Fibroblast of skin of right biceps (primary cell): ENCODE measurements at regions not wholly inside any gene's neighbourhood (a gene's known extent, or its start where the extent isn't known, plus 50 kb on each side); places are given as distances from the start of the nearest gene placed in this dataset.
A peak's percentile ranks its signal among the peaks of the same experiment; 100 is the strongest.

ENCODE experiments used
- DNase-seq: peaks from one replicate; pipeline ENCODE4 v3.0.0-alpha.2; 2013

DNA sequence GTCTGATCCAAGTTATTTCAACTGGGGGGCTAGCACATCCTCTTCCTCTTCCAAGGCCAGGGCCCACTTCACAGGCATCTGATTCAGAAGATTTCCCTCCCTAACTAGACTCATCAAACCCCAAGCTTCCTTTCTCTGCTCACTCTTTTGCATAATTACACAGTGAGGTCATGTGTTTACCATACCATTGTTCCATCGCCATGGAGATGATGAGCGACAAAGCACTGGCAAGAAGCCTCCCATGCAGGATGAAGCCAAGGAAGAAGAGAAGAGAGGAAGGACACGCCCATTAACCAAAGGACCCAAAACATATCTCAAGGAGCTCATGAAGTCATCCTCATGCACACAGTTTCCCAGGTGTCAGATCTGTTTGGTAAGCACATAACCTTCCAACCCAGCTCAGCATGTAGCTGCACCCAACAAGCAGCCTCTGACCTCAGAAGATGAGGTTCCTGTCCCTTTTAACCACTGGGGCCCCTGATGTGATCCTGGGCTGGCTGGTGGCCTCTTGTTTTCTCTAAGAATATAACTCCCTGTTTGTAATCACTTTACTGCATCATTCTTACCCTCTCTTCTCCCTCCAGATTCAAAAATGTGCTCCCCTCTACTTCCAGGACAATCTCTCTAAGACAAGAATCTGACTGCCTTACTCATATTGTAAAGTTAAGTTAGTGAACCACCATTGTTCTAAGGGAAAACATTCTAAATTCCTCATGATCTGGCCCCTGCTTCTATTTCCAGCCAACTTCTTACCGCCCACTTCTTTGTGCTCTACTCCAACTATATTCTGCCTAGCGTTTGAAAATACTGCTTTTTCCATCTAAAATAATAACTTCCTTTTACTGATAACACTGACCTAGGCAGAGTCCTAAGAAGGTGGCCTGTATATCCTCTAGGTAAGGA, 190.1 kb downstream of the TTC32 start:
- peak; percentile 98 for DNase-seq

DNA sequence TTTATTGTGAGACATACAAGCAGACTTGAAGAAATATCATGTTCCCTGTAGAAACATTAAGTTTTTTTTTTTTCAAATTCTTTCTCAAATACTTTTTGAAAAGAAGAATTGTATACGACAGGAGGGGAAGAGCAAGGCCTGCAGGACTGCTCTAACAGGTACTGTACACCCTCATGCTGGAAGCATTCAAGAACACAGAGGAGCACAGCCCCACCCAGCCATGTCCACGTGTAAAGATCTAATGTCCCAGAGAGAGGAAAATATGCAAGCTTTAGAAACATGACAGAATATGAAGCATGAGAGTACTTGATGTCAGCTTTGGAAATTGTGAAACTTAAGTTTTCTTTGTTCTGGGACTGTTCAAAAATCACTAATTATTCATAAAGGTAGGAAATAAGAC, 191.6 kb downstream of the TTC32 start:
- DNase-seq, result no peak

DNA sequence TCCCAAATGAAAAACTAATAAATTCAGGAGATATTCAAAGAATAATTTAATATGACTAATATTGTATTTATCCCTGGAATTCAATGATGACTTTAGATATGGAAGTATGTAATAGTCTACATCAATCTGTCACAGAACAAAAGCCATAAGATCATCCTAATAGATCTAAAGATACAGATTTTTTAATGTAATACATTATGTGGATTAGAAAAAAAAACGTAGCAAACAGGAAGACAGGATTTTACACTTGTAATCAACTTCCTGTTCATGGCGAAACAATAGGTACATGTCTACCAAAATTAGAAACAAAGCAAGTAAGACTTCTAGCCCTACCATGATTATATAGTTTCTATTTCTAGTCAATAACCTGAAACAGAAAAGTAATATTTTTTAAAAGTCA, 192.2 kb downstream of the TTC32 start:
- no peak for DNase-seq

DNA sequence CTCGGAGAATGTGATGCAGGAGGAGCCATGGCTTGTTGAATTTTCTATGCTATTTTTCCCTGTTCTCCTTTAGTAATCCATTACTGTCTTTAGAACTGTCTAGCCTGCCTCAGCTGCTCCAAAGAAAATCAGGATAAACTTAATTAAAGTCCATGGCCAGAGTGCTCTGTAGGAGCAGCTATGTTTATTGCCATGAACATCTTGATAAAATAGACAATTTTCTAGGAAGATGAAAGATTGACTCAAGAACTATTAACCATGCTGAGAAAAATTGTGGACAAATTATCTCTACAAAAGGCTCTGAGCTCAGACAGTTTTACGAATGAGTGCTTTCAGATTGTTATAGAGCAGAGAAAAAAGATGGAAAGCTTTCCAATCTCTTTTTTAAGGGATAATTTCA, 193.0 kb downstream of the TTC32 start:
- no peak for DNase-seq

DNA sequence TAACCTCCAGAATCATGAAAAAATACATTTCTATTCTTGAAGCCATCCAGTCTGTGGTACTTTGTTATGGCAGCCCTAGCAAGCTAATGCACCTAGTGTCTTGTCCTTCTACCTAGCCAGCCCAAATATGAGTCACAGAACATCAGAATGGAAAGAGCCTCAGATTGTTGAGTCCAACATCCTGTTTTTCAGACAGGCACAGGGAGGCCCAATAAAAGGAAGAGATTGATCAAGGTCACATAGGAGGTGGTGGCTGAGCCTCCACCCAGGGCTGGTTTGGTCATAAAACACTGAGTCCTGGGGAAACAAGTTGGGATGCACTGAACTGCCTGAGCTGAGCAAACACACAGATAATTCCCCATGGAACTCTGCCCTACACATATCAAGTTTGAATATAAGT, 195.5 kb downstream of the TTC32 start:
- DNase-seq, result no peak

DNA sequence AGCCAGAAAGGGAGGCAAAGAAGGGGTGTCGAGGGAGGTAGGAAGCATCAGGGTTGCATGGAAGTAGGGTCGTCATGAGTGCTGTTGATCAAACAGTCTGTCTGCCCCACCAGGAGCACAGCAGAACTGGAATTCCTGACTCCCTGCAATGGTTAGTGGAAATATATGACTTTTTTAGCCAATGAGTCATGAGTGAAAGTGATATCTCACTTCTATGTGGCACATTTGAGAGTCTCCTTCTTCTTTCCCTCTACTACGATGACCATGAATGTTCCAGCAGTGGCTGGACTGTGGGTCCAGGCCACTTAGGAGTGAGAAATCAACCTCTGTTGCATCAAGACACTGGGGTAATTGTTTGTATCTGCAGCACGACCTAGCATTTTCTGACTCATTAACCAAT, 199.5 kb downstream of the TTC32 start:
- DNase-seq, result peak; percentile 21

DNA sequence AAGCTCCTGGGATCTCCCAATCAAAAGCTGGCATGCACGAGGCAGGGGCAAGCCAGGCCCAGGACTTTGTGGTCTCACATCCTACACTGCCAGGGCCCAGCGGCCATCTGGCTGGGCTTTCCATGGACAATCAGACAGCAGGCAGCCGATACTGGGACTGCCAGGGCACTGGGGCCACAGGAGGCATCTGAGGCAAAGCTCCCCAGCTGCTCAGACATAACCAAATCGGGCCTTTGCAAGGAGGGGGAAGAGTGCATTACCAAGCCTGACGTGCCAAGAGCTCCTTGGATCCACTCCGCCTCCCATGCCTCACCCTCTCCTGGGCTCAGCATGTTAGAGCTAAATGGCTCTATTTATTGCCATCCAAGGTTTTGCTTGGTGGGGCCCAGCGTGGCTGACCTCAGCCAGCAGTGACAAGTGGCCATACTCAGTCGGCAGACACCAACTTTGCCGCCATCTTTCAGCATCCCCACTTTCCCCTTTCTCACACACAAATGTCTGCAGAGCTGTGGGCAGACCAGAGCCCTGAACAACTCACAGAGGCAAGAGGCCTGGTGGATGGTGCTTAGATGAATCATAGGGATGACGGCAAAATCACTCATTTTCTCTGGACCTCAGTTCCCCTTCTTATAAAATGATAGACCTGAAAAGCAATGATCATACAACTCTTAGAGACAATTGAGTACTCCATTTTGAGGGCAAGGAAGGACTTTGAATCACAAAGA, 200.8 kb downstream of the TTC32 start:
- DNase-seq, result no peak

DNA sequence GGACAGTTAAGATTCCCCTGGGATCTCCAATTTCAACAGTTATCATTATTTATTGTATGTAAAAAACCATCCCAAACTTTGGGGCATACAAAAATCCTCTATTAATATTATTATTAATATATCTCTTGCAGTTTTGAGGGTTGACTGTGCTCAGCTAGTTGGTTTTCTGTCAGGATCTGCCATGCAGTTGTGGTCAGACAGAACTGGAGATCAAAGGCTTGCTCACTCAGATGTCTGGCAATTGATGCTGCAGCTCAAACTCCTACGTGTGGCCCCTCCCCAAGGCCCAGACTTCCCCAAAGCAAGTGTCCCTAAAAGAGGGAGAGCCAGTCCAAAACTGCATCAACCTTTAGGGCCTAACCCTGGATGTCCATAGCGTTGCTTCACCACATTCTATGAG, 204.7 kb downstream of the TTC32 start:
- DNase-seq, result no peak

DNA sequence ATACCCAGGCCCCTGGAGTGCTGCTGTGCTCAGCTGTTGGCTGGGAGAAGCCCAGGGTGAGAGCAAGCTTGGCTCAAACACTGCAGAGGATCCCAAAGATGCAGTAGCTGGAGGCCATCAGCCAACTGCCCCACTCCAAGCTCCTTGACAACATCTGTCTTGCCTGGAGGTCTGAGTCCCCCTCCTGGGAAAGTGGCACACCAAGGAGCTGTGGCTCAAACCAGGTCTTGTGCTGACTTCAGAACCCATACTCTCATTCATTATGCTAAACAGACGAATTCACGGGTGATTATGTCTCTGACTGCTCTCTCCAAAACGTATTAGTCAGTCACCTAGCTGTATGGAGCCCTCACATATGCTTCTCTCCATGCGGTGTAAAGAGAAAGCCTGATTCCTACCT, 206.1 kb downstream of the TTC32 start:
- DNase-seq, result no peak

DNA sequence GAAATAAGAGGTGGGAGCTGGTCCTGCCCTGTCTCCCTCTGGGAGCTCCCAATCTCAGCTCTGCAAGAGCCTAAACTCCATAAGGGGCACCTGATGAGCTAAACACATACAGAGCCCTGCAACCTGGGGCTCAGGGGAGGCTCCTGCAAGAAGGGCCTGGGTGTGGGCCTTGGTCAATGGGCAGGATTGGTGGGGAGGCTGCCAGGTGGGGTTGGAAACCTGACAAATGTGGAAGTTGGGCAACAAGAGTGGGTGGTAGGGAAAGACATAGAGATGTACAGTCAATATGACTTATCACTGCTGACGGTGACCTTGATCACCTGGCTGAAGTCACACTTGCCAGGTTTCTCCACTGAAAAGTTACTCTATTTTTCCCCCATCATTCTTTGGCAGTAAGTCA, 209.9 kb downstream of the TTC32 start:
- no peak for DNase-seq

DNA sequence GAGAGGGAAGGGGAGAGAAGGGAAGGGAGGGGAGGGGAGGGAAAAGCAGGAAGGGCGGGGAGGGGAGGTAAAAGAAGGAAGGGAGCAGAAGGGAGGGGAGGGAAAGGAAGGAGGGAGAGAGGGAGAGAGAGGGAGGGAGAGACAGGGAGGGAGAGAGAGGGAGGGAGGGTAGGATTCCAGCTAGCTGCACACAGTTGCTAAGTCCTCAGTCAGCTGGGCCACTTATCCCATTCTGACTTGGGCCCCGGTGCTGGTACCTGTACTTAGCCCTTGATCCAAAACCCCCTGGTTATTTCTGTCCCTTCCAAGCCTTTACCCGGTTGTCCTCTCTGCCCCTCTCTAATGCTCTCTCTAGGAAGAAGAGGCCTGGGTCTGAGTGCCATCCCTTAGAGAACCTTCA, 211.4 kb downstream of the TTC32 start:
- DNase-seq, result no peak

DNA sequence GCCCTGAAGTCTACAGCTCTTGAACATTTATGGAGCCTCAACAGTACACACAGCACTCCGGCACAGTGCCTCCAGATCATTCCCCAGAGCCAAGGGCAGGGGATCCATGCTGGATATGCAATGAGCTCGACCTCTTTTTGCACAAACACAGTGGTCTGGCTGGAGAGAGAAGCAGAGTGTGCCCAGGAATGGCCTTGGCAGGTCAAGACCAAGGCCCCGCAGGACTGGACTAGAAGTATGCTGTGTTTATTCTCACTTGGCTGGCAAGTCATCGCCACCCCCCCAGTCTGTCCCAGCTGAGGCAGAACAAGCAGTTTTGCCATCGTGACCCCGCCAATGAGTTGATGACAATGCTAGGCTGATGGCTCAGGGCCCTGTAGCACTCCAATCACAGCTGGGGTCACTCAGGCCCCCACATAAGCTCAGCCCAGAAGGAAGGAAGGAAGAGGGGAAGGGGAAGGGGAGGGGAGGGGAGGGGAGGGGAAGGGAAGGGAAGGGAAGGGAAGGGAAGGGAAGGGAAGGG, 212.1 kb downstream of the TTC32 start:
- DNase-seq, result no peak

DNA sequence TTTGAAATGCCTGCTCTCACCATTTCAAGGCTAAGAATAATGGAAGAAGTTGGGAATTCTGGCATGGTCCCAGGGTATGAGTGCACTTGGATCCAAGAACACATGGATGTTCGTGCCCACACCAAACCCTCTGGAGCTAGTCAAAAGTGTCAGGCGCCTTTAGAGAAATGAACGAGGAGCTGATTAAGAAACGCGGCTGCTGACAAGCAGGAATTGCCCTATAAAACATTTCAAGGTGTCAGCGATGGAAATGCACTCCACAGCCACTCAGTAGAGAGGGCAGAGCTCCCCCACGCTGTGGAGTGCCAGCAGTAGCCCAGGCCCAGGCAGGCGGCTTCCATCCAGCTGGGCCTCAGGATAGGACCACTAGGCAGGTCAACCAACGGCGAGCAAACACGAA, 213.7 kb downstream of the TTC32 start:
- no peak for DNase-seq

DNA sequence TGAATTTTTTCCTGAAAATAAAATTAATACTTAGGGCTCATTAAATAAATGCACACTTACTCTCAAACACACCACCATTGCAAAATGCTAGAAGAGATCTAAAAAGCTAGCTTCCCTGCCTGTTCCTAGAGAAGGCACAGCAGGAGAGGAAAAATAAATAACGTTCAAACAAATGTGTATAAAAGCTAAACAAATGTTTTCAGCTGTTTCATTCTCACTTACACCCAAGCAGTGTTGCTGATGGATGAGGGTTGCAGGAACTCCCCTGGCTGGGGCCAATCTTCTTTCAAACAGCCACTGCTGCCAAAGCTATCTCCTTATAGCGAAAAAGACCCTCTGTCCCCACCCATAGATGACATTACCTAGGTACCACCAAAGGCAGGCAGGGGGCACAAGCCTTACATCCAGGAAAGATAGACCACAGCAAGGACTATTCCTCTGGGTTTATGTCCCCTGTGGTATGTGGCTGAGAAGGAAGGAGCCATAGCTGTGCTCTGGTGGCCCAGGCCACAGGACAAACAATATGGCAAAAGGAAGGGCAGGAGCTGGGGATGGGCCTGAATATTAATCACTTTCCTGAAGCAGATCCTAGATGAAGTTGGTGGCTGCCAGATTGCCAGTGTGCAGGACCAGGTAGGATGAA, 214.6 kb downstream of the TTC32 start:
- DNase-seq, result no peak

DNA sequence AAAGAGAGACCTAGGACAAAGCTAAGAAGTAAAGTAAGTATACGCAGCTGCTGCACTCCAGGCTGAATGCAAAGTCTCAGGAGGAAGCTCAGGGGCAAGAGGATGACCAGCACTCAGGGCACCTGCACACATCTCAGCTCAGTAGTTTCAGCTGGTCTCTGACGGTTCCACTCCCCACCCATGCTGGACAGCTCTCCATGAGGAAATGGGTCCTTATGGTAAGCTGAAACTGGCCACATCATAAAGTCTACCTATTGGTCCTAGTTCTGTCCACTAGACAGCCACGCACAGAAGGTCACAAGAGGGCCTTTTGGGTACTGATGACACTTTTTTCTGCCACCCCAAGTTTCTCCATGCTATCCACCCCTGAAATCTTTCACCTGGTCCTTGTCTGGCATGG, 215.3 kb downstream of the TTC32 start:
- DNase-seq, result no peak

DNA sequence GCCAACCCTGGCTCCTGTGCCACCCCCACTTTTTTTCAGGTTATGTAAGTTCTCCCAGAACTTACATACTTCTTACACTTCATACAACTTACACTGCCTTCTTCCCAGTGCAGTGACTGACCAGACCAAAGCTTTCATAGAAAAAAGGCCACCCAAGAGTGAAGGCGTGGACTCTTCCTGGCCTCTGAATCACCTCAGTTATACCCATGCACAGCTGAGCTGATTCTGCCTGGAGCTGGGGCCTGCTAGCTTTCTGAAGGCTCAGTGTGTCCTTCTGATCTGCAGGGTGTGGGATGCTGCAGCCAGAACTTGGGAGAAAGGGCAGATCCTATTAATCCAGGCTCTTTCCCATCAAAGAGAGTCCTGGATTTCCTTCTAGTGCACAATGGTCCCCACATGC, 216.1 kb downstream of the TTC32 start:
- no peak for DNase-seq

DNA sequence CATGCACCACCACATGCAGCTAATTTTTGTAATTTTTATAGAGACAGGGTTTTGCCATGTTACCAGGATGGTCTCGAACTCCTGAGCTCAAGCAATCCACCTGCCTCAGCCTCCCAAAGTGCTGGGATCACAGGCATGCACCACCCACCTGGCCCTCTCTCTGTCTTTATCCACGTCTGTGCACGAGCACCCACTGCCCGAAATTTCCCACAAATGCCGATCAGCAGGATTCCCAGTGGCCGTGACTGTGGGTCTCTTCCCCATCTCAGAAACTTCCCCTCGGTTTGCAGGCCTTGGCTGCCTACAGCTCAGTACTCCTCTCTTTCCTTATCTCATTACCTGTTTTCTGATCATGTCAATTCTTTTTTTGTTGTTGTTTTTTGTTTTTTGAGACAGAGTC, 217.3 kb downstream of the TTC32 start:
- no peak for DNase-seq

DNA sequence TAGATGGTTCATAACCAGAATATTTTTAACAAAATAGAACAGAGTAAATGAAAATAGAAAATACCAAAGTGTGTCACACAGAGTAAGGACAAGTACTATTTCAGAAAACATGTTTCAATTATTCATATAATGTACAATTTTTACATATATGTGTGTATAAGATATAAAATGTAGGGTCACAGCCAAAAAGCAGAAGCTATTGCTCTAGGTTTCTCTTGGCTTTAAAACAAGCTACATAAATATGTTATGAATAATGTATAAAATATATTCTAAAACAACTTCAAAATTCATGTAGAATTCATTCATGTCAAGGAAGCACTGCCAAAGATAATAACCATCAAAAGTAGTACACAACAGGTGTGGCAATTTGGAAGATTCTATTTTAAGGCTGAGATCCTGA, 218.2 kb downstream of the TTC32 start:
- no peak for DNase-seq

DNA sequence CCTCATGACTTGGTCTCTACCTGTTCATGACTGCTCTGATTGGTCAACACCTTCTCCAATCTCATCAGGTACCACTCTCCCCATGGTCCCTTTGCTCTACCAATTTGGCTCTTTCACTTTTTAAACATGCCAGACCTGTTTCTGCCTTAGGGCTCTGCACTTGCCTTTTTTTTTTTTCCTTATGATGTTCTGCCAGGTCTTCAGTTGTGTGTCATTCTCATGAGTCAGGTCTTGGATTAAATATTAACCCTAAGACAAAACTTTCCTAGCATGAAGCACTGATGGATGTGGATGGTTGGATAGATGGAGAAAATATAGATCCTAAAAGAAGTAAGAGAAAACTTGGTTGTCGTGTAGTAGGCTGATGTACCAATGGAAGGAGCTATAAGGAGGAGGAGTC, 219.3 kb downstream of the TTC32 start:
- no peak for DNase-seq

DNA sequence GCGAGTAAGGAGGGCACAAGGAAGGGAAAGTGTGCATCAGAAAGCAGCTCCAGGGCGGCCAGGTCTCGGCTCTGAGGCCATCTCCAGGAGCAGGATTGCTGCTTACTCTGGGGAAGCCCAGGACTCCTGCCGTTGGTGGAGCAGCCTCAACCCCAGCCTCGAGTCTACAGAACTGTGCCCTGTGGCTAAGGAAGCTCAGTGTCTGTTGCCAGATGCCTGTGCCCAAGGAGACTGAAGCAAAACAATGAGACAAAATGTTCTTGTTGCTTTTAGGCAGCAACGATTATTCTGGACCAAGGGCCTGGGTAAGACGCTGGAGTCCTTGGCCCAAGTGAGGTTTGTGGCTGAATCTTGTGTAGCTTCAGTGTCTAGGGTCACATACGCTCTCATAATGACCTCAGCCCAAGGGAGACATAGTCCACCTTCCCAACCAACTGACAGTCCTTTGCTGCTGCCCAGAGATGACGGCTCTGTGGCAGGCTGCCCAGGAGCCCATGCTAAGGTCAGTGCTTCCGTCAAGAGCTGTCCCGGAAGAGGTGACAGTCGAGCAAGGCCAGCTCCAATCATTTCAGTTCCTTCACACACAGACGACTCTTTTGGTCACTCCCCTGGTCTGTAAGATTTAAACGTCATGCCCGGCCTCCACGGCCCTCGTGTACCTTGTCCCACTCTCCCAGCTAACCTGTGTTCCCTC, 223.8 kb downstream of the TTC32 start:
- no peak for DNase-seq

DNA sequence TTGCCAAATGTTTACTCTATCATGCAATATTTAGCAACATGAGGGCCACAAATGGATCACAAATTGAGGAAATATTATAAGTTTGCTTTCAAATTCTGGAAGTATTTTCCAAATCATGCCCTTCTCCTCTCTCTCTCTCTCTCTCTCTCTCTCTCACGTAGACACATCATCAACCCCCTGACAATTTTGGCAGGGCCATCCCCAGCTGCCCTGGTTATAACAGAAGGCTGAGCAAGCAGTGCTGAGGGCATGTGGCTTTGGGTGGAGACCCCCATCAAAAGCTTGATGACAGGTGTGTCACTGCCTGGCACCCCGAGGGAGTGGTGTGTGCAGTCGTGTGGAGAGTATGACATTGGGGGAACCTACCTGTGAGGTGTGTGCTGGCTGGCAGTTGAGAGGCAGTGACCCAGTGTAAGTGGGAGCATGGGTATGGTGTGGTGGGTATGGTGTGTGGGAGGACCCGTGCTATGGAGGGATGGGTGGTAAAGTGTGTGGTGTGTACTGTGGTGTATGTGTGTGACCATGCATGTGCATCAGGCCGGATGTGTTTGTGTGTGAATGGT, 224.5 kb downstream of the TTC32 start:
- no peak for DNase-seq

DNA sequence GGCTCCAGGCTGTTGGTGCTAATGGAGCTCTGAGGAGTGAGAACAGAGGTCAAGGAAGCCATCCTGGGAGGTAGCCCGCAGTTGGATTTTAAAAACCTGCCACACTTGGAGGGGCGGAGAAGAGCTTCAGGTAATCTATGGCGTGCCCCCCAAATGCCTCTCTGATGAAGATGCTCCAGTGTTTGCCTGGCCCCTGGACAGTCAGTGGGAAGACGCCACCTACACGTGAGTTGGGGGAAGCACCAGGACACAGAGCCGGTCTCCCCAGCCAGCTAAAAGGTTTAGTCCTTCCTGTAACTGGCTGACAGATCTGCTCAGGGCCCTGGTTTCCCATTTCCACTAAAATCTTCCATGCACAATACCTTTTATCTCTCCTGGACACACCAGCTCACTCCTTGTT, 225.0 kb downstream of the TTC32 start:
- DNase-seq, result no peak
